WERI-Rb-1 (cell line): ENCODE measurements at regions not wholly inside any gene's neighbourhood (a gene's known extent, or its start where the extent isn't known, plus 50 kb on each side); places are given as distances from the start of the nearest gene placed in this dataset.

ENCODE experiments used
- DNase-seq: peaks from one replicate; pipeline ENCODE4 v3.0.0-alpha.2; 2020
- H3K27ac ChIP-seq: fragments of 250-450 bp; sonication (Bioruptor Pico); 2 replicates; pipeline ENCODE4 v1.5.1; 2020; ENCODE audit warnings: mild to moderate bottlenecking, moderate library complexity
- H3K27me3 ChIP-seq: fragments of 250-450 bp; sonication (Bioruptor Pico); 2 replicates; pipeline ENCODE4 v1.5.1; 2021; ENCODE audit warnings: mild to moderate bottlenecking, low read depth, moderate library complexity; ENCODE audit not compliant: insufficient read depth, severe bottlenecking
- H3K36me3 ChIP-seq: fragments of 250-450 bp; sonication (Bioruptor Pico); 2 replicates; pipeline ENCODE4 v1.5.1; 2020; ENCODE audit warnings: mild to moderate bottlenecking, moderate library complexity
- H3K4me3 ChIP-seq: 2 replicates; pipeline ENCODE4 v1.5.1; 2011; ENCODE audit warnings: low read depth, mild to moderate bottlenecking, control low read depth, low read length
- H3K9me3 ChIP-seq: fragments of 250-450 bp; sonication (Bioruptor Pico); 2 replicates; pipeline ENCODE4 v1.5.1; 2021; ENCODE audit warnings: mild to moderate bottlenecking, moderate library complexity; ENCODE audit not compliant: severe bottlenecking
- TF ChIP-seq, protein P1 (sequence below): IDR thresholded peaks from 2 replicates; pipeline ENCODE4 v1.5.1; 2011; ENCODE audit warnings: low read depth, mild to moderate bottlenecking, control low read depth, inconsistent platforms, low read length

DNA sequence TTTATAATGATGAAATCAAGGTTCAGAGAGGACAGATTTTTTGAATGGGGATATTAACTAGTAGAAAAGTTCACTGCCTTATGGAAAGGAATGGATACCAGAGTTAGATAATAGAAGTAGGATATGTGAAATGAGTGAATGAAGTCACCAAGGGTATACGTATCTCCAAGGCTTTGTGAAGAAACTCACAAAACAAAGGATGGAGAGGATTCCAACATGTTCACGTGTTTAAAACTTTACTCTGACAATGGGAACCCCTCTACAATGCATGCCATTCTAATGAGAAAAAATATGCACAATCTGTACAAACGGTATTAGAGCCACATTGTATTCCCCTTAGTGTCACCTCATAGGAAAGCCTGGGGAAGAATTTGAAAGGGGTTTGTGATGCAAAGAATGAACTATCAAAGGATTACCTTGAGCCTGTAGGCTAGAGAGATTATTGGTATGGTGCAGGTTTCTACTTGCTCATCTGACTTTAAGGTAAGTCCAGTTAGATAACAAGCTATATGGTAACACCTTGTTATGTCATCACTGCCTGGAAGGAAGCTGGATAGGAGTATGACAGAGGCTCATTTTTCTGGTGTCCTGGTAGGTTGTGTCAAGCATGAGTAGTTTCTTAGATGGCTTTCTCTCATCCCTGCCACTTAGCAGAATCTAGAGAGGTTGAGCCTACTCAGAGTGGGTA is 250.3 kb upstream of the SEMA6A start:
- Histone ChIP-seq H3K4me3 (no peak overlapping the region), H3K27ac (no peak overlapping the region), H3K36me3 (no peaks in the 10 kb centered on the region), H3K9me3 (no peaks in the 10 kb centered on the region), H3K27me3 (no peaks in the 10 kb centered on the region)
- no peak for DNase-seq
- TF ChIP-seq, protein P1, sequence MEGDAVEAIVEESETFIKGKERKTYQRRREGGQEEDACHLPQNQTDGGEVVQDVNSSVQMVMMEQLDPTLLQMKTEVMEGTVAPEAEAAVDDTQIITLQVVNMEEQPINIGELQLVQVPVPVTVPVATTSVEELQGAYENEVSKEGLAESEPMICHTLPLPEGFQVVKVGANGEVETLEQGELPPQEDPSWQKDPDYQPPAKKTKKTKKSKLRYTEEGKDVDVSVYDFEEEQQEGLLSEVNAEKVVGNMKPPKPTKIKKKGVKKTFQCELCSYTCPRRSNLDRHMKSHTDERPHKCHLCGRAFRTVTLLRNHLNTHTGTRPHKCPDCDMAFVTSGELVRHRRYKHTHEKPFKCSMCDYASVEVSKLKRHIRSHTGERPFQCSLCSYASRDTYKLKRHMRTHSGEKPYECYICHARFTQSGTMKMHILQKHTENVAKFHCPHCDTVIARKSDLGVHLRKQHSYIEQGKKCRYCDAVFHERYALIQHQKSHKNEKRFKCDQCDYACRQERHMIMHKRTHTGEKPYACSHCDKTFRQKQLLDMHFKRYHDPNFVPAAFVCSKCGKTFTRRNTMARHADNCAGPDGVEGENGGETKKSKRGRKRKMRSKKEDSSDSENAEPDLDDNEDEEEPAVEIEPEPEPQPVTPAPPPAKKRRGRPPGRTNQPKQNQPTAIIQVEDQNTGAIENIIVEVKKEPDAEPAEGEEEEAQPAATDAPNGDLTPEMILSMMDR: no peak

DNA sequence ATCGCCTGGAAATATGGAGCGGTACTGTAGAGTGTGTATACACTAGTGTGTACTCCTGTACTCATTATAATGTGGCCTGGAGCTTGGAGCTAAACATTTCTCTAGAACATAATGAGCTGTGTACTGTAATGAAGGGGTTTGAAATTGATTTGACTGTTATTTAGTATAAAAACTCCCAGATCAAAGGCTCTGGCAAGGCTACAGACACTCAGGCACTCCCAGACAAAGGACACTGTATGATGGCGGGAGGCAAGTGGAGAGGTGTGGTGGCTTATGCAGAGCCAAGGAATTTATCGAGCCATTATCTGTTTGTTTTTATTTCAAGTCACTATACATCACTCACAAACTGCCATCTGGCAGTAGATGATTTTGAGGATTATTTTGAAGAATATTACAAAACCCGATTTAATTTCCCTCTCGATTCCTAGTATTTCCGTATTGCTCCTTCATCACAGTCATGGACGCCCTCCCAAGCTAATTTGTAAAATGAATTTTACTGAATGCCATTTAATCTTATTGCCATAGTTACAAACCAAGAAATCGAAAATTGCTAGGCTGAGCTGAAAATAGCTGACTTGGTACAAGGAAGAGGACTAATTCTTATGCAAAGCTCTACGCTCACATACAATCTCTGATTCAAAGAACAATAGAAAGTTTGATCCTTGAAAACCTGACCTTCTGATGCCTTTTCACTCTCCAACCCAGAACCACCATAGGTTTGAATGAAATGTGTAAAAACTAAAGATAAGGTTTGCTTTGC is 240.2 kb upstream of the SEMA6A start:
- H3K9me3 ChIP-seq: no peaks in the 10 kb centered on the region
- no peak overlapping the region for H3K27ac ChIP-seq
- TF ChIP-seq, protein P1: no peak
- no peak overlapping the region for H3K4me3 ChIP-seq
- no peaks in the 10 kb centered on the region for H3K27me3 ChIP-seq
- no peaks in the 10 kb centered on the region for H3K36me3 ChIP-seq
- DNase-seq: no peak

DNA sequence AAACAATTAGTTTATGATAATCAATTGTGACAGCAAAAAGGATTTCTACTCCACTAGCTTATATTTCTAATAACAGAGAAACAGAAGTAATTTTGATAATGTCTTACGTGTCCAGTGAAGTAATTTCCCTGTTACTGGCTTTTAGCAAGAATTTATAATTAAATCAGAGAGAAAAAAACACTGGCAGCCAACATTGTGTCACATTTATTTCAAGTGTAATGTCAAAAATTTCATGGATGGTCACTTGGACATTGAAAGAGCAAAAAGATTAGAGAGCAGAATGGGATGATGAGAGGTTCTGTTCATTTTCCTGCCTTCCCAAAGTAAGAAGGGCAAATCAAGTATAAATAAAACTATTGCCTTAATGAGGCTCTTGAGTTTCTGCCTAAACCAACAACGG is 239.3 kb upstream of the SEMA6A start:
- no peaks in the 10 kb centered on the region for H3K27me3 ChIP-seq
- H3K4me3 ChIP-seq: no peak overlapping the region
- H3K27ac ChIP-seq: no peak overlapping the region
- DNase-seq: no peak
- no peaks in the 10 kb centered on the region for H3K9me3 ChIP-seq
- TF ChIP-seq, protein P1: no peak
- H3K36me3 ChIP-seq: no peaks in the 10 kb centered on the region

DNA sequence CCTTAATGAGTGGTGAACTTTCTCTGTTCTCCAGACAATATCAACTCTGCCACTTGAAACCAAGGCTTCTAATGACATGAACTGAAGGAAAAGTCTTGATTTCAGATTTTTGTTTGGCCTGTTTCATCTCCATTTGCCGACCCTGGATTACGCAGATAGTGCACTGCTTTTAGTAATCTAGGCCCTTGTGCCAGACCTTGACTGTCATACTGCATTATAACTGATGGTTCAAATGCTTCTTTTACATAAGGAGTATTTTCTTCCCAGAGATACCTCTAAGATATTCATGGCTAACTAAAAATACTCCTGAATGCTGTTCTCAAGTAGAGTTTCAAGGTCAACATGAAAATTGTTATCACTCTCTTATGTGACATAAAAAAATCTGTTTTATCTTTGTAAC is 238.7 kb upstream of the SEMA6A start:
- Histone ChIP-seq H3K9me3 (no peaks in the 10 kb centered on the region), H3K4me3 (no peak overlapping the region), H3K27me3 (no peaks in the 10 kb centered on the region), H3K36me3 (no peaks in the 10 kb centered on the region), H3K27ac (no peak overlapping the region)
- TF ChIP-seq, protein P1: no peak
- no peak for DNase-seq

DNA sequence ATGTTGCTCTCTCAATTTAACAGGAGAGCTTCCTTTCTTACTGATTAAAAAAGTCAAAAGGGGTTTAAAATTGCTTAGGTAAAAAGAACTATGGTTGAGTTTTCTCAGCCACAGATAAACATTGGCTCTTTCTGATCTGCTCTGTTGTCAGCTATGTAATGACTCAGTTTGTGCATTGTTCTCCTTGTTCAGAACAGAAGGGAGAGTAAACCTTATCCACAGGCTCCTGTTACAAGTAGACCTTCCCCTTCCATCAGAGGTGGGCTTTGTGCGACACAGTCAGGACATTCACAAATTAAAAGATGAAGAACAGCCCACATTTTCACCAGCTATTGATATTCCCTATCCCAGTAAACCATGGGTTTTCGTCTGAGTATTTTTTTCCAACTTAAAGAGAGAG is 236.3 kb upstream of the SEMA6A start:
- no peaks in the 10 kb centered on the region for H3K27me3 ChIP-seq
- H3K4me3 ChIP-seq: no peak overlapping the region
- H3K9me3 ChIP-seq: no peaks in the 10 kb centered on the region
- no peak overlapping the region for H3K27ac ChIP-seq
- H3K36me3 ChIP-seq: no peaks in the 10 kb centered on the region
- TF ChIP-seq, protein P1: no peak
- no peak for DNase-seq
